Loucy (cell line): ENCODE measurements at regions not wholly inside any gene's neighbourhood (a gene's known extent, or its start where the extent isn't known, plus 50 kb on each side); places are given as distances from the start of the nearest gene placed in this dataset.

Source experiments
- H2AFZ ChIP-seq: fragments of 200-600 bp; sonication (generic); 2 replicates; pipeline ENCODE4 v1.6.0; 2016; ENCODE audit warnings: antibody characterized with exemption, mild to moderate bottlenecking, low read length, moderate library complexity
- H3F3A ChIP-seq: fragments of 200-600 bp; 2 replicates; pipeline ENCODE4 v1.6.0; 2016; ENCODE audit warnings: antibody characterized with exemption, low read depth, mild to moderate bottlenecking
- H3K27me3 ChIP-seq: fragments of 200-600 bp; sonication (generic); 2 replicates; pipeline ENCODE4 v1.6.1; 2014; ENCODE audit warnings: low read length, mild to moderate bottlenecking; ENCODE audit not compliant: insufficient read depth, poor library complexity, severe bottlenecking
- H3K36me3 ChIP-seq: fragments of 200-600 bp; sonication (generic); 2 replicates; pipeline ENCODE4 v1.6.1; 2016; ENCODE audit warnings: low read length; ENCODE audit not compliant: insufficient read depth
- H3K4me1 ChIP-seq: fragments of 200-600 bp; sonication (generic); 2 replicates; pipeline ENCODE4 v1.5.1; 2014; ENCODE audit warnings: low read length, mild to moderate bottlenecking; ENCODE audit not compliant: insufficient read depth, poor library complexity, severe bottlenecking
- H3K4me2 ChIP-seq: fragments of 200-600 bp; sonication (generic); 2 replicates; pipeline ENCODE4 v1.6.0; 2014; ENCODE audit warnings: antibody characterized with exemption, low read length, low read depth, mild to moderate bottlenecking; ENCODE audit not compliant: poor library complexity, severe bottlenecking
- H3K4me3 ChIP-seq: fragments of 200-600 bp; sonication (generic); 2 replicates; pipeline ENCODE4 v1.5.1; 2014; ENCODE audit warnings: low read length, mild to moderate bottlenecking, mixed read lengths; ENCODE audit not compliant: poor library complexity, severe bottlenecking
- H3K79me2 ChIP-seq: fragments of 200-600 bp; sonication (generic); 2 replicates; pipeline ENCODE4 v1.6.1; 2014; ENCODE audit warnings: low read length; ENCODE audit not compliant: insufficient read depth
- H3K9ac ChIP-seq: fragments of 200-600 bp; sonication (generic); 2 replicates; pipeline ENCODE4 v1.6.0; 2014; ENCODE audit warnings: mild to moderate bottlenecking, low read depth, low read length, moderate library complexity; ENCODE audit not compliant: poor library complexity, severe bottlenecking
- H3K9me2 ChIP-seq: fragments of 200-600 bp; sonication (generic); replicated peaks from 2 replicates; pipeline ENCODE4 v1.6.1; 2016; ENCODE audit warnings: low read depth, low read length, mixed read lengths
- H3K9me3 ChIP-seq: fragments of 200-600 bp; sonication (generic); 2 replicates; pipeline ENCODE4 v1.6.1; 2014; ENCODE audit warnings: mild to moderate bottlenecking, antibody characterized with exemption, low read length, low read depth; ENCODE audit not compliant: insufficient read depth
- H4K20me1 ChIP-seq: fragments of 200-600 bp; sonication (generic); 2 replicates; pipeline ENCODE4 v1.6.0; 2014; ENCODE audit warnings: antibody characterized with exemption, low read length, mild to moderate bottlenecking; ENCODE audit not compliant: insufficient read depth, poor library complexity, severe bottlenecking
- EZH2phosphoT487 ChIP-seq: fragments of 200-600 bp; IDR thresholded peaks from 2 replicates; pipeline ENCODE4 v1.6.1; 2018; ENCODE audit warnings: antibody characterized with exemption, mild to moderate bottlenecking, moderate library complexity, borderline replicate concordance
- TF ChIP-seq, protein P1 (sequence below): fragments of 200-600 bp; sonication (generic); conservative IDR thresholded peaks from 2 replicates; pipeline ENCODE4 v1.5.1; 2014; ENCODE audit warnings: mild to moderate bottlenecking, antibody characterized with exemption, low read length

GRCh38 chr14:48584031-48584430 is 908.6 kb upstream of the MDGA2 start:
- no peak overlapping the region for H3K9ac ChIP-seq
- no peaks in the 10 kb centered on the region for H4K20me1 ChIP-seq
- TF ChIP-seq EZH2phosphoT487, result no peak
- TF ChIP-seq, protein P1, sequence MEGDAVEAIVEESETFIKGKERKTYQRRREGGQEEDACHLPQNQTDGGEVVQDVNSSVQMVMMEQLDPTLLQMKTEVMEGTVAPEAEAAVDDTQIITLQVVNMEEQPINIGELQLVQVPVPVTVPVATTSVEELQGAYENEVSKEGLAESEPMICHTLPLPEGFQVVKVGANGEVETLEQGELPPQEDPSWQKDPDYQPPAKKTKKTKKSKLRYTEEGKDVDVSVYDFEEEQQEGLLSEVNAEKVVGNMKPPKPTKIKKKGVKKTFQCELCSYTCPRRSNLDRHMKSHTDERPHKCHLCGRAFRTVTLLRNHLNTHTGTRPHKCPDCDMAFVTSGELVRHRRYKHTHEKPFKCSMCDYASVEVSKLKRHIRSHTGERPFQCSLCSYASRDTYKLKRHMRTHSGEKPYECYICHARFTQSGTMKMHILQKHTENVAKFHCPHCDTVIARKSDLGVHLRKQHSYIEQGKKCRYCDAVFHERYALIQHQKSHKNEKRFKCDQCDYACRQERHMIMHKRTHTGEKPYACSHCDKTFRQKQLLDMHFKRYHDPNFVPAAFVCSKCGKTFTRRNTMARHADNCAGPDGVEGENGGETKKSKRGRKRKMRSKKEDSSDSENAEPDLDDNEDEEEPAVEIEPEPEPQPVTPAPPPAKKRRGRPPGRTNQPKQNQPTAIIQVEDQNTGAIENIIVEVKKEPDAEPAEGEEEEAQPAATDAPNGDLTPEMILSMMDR, result no peak
- H3K9me2 ChIP-seq, result no peaks in the 10 kb centered on the region
- H2AFZ ChIP-seq, result no peak overlapping the region
- no peak overlapping the region for H3K4me3 ChIP-seq
- H3K27me3 ChIP-seq, result no peaks in the 10 kb centered on the region
- H3F3A ChIP-seq, result no peaks in the 10 kb centered on the region
- H3K79me2 ChIP-seq, result no peaks in the 10 kb centered on the region
- H3K4me1 ChIP-seq, result no peaks in the 10 kb centered on the region
- H3K36me3 ChIP-seq, result no peaks in the 10 kb centered on the region
- H3K4me2 ChIP-seq, result no peak overlapping the region
- H3K9me3 ChIP-seq, result no peaks in the 10 kb centered on the region

- no peaks in the 10 kb centered on the region for H3K36me3 ChIP-seq
Observed at GRCh38 chr14:48582938-48583337, 907.5 kb upstream of the MDGA2 start.

GRCh38 chr14:48580692-48581091 is 905.3 kb upstream of the MDGA2 start:
- Histone ChIP-seq H3K36me3 (no peaks in the 10 kb centered on the region), H3F3A (no peaks in the 10 kb centered on the region), H3K4me1 (no peaks in the 10 kb centered on the region), H2AFZ (no peak overlapping the region), H3K9me3 (no peaks in the 10 kb centered on the region), H3K27me3 (no peaks in the 10 kb centered on the region), H3K4me2 (no peak overlapping the region), H4K20me1 (no peaks in the 10 kb centered on the region), H3K9ac (no peak overlapping the region), H3K9me2 (no peaks in the 10 kb centered on the region), H3K4me3 (no peak overlapping the region), H3K79me2 (no peaks in the 10 kb centered on the region)
- no peak for TF ChIP-seq EZH2phosphoT487
- TF ChIP-seq, protein P1, result no peak

More at GRCh38 chr14:48582938-48583337, 907.5 kb upstream of the MDGA2 start:
- H3K9ac ChIP-seq, result no peak overlapping the region
- H2AFZ ChIP-seq, result no peak overlapping the region
- no peaks in the 10 kb centered on the region for H3K4me1 ChIP-seq
- no peaks in the 10 kb centered on the region for H3K9me2 ChIP-seq
- H3F3A ChIP-seq, result no peaks in the 10 kb centered on the region
- no peaks in the 10 kb centered on the region for H3K9me3 ChIP-seq
- H3K27me3 ChIP-seq, result no peaks in the 10 kb centered on the region
- TF ChIP-seq EZH2phosphoT487, result no peak
- TF ChIP-seq, protein P1, result no peak
- H3K4me2 ChIP-seq, result no peak overlapping the region
- H4K20me1 ChIP-seq, result no peaks in the 10 kb centered on the region
- H3K79me2 ChIP-seq, result no peaks in the 10 kb centered on the region
- no peak overlapping the region for H3K4me3 ChIP-seq
